NOMO-1 treated with dmso at 0.1 percent for 144 hours (cell line): ENCODE measurements at regions not wholly inside any gene's neighbourhood (a gene's known extent, or its start where the extent isn't known, plus 50 kb on each side); places are given as distances from the start of the nearest gene placed in this dataset.

Source experiments
- DNase-seq: peaks from one replicate; lab custom pipeline; 2025; ENCODE audit not compliant: unreplicated experiment; lab: John Stamatoyannopoulos, UW

DNA sequence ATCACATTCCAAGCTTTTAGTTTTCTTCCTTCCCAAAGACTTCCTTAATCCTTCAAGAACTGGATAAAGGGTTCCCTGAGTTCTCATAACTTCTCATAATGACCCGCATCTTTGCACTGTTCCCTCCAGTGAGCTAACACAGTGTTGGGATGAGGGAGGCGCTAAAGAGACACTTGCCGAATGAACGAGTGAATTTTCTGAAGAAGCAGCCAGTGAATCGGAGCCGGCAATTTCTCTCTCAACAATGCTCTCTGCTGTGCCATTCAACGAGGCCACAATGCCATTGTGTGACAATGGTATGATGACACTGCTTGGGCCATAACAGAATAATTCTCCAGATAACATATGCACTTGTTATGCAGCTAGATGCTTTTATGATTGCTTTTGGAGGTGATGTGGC lies 51.4 kb upstream of the ZFP42 start:
- no peak for DNase-seq
